Keratinocyte (primary cell): ENCODE measurements at regions not wholly inside any gene's neighbourhood (a gene's known extent, or its start where the extent isn't known, plus 50 kb on each side); places are given as distances from the start of the nearest gene placed in this dataset.

Experiments
- EZH2 ChIP-seq: IDR thresholded peaks from one replicate; pipeline ENCODE4 v1.6.1; 2012; ENCODE audit warnings: inconsistent platforms, mild to moderate bottlenecking, low read length, moderate library complexity
- TF ChIP-seq, protein P1 (sequence below), 3 experiments: IDR thresholded peaks in 1 of 3; conservative IDR thresholded peaks in 1 of 3; optimal IDR thresholded peaks in 1 of 3; 2 replicates in 2 of 3; 3 replicates in 1 of 3; pipeline versions ENCODE3 to v1.5.1; 2011; ENCODE audit warnings: low read length in 3 of 3, mild to moderate bottlenecking in 3 of 3, moderate library complexity in 2 of 3, control low read depth in 1 of 3, inconsistent platforms in 1 of 3; ENCODE audit not compliant: insufficient read depth in 2 of 3; ENCODE audit errors: extremely low read depth in 1 of 3

DNA sequence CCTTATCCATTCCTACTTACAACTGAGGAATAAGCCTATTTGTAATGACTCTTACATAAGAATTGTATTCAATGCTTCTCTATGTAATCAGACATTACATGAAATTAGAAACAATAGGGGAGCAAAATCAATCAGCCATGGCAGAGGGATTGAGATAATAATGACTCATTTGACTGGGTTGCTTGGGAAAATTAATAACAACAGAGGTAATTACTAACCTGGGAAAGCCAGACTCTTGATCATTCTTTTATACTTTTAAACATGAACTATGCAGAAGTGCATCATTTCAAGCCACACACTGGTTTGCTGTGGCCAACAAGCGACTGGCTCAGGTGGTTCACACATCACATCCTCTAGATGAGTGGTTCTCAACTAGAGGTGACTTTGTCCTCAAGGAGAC lies 126.3 kb upstream of the CRBN start:
- TF ChIP-seq, protein P1, sequence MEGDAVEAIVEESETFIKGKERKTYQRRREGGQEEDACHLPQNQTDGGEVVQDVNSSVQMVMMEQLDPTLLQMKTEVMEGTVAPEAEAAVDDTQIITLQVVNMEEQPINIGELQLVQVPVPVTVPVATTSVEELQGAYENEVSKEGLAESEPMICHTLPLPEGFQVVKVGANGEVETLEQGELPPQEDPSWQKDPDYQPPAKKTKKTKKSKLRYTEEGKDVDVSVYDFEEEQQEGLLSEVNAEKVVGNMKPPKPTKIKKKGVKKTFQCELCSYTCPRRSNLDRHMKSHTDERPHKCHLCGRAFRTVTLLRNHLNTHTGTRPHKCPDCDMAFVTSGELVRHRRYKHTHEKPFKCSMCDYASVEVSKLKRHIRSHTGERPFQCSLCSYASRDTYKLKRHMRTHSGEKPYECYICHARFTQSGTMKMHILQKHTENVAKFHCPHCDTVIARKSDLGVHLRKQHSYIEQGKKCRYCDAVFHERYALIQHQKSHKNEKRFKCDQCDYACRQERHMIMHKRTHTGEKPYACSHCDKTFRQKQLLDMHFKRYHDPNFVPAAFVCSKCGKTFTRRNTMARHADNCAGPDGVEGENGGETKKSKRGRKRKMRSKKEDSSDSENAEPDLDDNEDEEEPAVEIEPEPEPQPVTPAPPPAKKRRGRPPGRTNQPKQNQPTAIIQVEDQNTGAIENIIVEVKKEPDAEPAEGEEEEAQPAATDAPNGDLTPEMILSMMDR (optimal IDR thresholded peaks at IDR 0.05 in 1 of 3, IDR thresholded peaks at IDR 0.05 in 1 of 3, conservative IDR thresholded peaks at IDR 0.05 in 1 of 3; ENCODE audit: extremely low read depth in 1 of 3, insufficient read depth in 2 of 3, low read length in 3 of 3), result no peak
- no peak for TF ChIP-seq EZH2
